ENCODE measurements at regions not wholly inside any gene's neighbourhood (a gene's known extent, or its start where the extent isn't known, plus 50 kb on each side); places are given as distances from the start of the nearest gene placed in this dataset.
"Not testable (repeated sequence)": the region's sequence is repeated elsewhere in the genome, so short reads cannot be mapped to it uniquely, and the experiment has no call there.

DNA sequence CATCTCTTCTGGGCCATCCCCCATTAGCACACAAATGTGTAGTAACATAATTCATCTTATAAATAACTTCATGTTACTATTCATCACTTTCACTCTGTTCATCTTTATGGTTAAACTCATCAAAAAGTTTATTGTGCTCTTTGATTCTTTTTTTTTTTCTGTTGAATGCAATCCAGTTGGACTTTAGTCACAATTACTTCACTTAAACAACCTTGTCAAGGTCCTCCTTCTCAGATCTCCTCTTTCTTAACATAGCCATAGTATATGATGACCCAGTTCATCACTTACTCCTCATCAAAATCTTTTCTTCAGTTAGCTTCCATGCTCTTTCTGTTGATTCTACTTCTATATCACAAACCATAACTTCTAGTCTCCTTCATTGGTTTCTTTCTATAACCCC is 80.2 kb upstream of the ZC3H15 start:
- H3K27me3 Mint-ChIP-seq (ENCODE audit: low read depth): no peaks in the 10 kb centered on the region
- DNase-seq (no peak), ATAC-seq (no peak)
- peaks cover 15% of the 10 kb centered on the region for H3K36me3 Mint-ChIP-seq (ENCODE audit: insufficient read depth)
- H3K4me3 Mint-ChIP-seq: no peak overlapping the region
- H3K9me3 Mint-ChIP-seq: peaks cover 21% of the 10 kb centered on the region
- H3K4me1 Mint-ChIP-seq (ENCODE audit: low read depth): no peaks in the 10 kb centered on the region

DNA sequence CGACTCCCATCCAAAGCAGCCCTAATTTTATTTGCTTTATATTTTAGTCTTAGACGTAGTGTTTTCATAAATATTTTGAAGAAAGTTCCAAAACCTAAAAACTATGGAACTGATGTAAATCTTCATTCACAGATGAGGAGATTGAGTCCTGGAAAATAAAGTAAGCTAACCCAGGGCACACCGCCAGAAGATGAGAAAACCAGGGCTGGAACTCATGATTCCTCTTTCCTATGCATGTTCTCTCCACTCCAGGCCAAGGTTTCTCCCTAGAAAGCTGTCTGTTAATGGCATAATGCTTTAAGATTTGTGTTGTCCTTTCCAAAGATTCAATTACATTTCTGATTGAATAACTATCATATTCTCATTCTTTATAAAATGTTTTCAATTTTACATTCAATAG is 78.4 kb upstream of the ZC3H15 start:
- Mint-ChIP-seq H3K4me3 (no peak overlapping the region), H3K9me3 (peaks cover 21% of the 10 kb centered on the region), H3K4me1 (ENCODE audit: low read depth) (no peaks in the 10 kb centered on the region), H3K36me3 (ENCODE audit: insufficient read depth) (peaks cover 18% of the 10 kb centered on the region), H3K27me3 (ENCODE audit: low read depth) (no peaks in the 10 kb centered on the region)
- no peak for ATAC-seq
- no peak for DNase-seq

GRCh38 chr2:186410802-186411201 is 75.3 kb upstream of the ZC3H15 start:
- H3K4me3 Mint-ChIP-seq: no peak overlapping the region
- H3K9me3 Mint-ChIP-seq: peaks cover 7% of the 10 kb centered on the region
- DNase-seq (no peak), ATAC-seq (no peak)
- H3K4me1 Mint-ChIP-seq (ENCODE audit: low read depth): no peaks in the 10 kb centered on the region
- no peaks in the 10 kb centered on the region for H3K27me3 Mint-ChIP-seq (ENCODE audit: low read depth)
- H3K36me3 Mint-ChIP-seq (ENCODE audit: insufficient read depth): peaks cover 22% of the 10 kb centered on the region

GRCh38 chr2:186422226-186422625 is 63.8 kb upstream of the ZC3H15 start:
- H3K36me3 Mint-ChIP-seq (ENCODE audit: insufficient read depth): peaks cover 13% of the 10 kb centered on the region

DNA sequence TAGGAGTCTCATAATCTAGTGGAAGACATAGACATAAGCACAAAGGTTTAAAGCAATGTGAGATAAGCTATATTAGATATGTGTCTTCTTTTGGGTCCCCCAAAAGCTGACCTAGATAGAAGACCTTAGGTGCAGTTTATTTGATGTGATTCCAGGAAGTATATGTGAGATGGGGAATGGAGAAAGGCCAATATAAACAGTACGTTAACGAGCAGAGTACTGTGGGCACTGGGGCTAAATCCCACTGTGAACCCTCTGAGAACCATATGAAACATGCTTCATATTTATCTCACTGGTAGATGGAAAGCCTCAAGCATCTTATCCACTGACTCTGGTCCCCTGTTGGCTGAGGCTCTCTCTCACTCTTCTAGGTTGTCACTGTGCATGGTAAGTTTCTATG is 62.6 kb upstream of the ZC3H15 start:
- DNase-seq (no peak), ATAC-seq (no peak)
- H3K27me3 Mint-ChIP-seq (ENCODE audit: low read depth): no peaks in the 10 kb centered on the region
- no peaks in the 10 kb centered on the region for H3K9me3 Mint-ChIP-seq
- no peak overlapping the region for H3K4me3 Mint-ChIP-seq
- peaks cover 4% of the 10 kb centered on the region for H3K36me3 Mint-ChIP-seq (ENCODE audit: insufficient read depth)
- H3K4me1 Mint-ChIP-seq (ENCODE audit: low read depth): peaks cover 9% of the 10 kb centered on the region

More at GRCh38 chr2:186422226-186422625, 63.8 kb upstream of the ZC3H15 start:
- Mint-ChIP-seq H3K27me3 (ENCODE audit: low read depth) (no peaks in the 10 kb centered on the region), H3K4me3 (no peak overlapping the region), H3K4me1 (ENCODE audit: low read depth) (peaks cover 9% of the 10 kb centered on the region), H3K9me3 (no peaks in the 10 kb centered on the region)
- ATAC-seq: no peak
- no peak for DNase-seq

- H3K36me3 Mint-ChIP-seq (ENCODE audit: insufficient read depth): peaks cover 1% of the 10 kb centered on the region
- no peak overlapping the region for H3K4me3 Mint-ChIP-seq
- peaks cover 9% of the 10 kb centered on the region for H3K4me1 Mint-ChIP-seq (ENCODE audit: low read depth)
These were observed 61.8 kb upstream of the ZC3H15 start for GRCh38 chr2:186424265-186424664.

GRCh38 chr2:186425576-186425975 is 60.5 kb upstream of the ZC3H15 start:
- ATAC-seq: no peak
- H3K4me3 Mint-ChIP-seq: no peak overlapping the region

More at GRCh38 chr2:186424265-186424664, 61.8 kb upstream of the ZC3H15 start:
- Mint-ChIP-seq H3K27me3 (ENCODE audit: low read depth) (no peaks in the 10 kb centered on the region), H3K9me3 (no peaks in the 10 kb centered on the region)
- DNase-seq (no peak), ATAC-seq (no peak)

GRCh38 chr2:186426153-186427016 is 59.7 kb upstream of the ZC3H15 start:
- peaks cover 9% of the 10 kb centered on the region for H3K4me1 Mint-ChIP-seq (ENCODE audit: low read depth)
- no peak for DNase-seq
- no peaks in the 10 kb centered on the region for H3K36me3 Mint-ChIP-seq (ENCODE audit: insufficient read depth)
- no peak overlapping the region for H3K4me3 Mint-ChIP-seq
- no peaks in the 10 kb centered on the region for H3K27me3 Mint-ChIP-seq (ENCODE audit: low read depth)
- peak in 1 of 2 donors; percentile 46 for ATAC-seq
- no peaks in the 10 kb centered on the region for H3K9me3 Mint-ChIP-seq

More at GRCh38 chr2:186425576-186425975, 60.5 kb upstream of the ZC3H15 start:
- no peak for DNase-seq
- Mint-ChIP-seq H3K27me3 (ENCODE audit: low read depth) (no peaks in the 10 kb centered on the region), H3K4me1 (ENCODE audit: low read depth) (peaks cover 9% of the 10 kb centered on the region), H3K9me3 (no peaks in the 10 kb centered on the region), H3K36me3 (ENCODE audit: insufficient read depth) (no peaks in the 10 kb centered on the region)

DNA sequence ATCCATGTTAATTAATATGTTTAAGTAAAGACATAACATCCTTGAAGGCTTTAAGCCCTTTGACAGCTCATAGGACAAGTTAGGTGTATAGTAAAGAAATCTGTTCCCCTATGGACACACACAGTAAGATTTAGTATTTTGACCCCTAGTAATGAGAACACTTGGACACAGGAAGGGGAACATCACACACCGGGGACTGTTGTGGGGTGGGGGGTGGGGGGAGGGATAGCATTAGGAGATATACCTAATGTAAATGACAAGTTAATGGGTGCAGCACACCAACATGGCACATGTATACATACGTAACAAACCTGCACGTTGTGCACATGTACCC is 59.1 kb upstream of the ZC3H15 start:
- not testable (repeated sequence) for H3K27me3 Mint-ChIP-seq (ENCODE audit: low read depth); H3K4me3 Mint-ChIP-seq; DNase-seq; H3K9me3 Mint-ChIP-seq; ATAC-seq; H3K36me3 Mint-ChIP-seq (ENCODE audit: insufficient read depth); H3K4me1 Mint-ChIP-seq (ENCODE audit: low read depth)

DNA sequence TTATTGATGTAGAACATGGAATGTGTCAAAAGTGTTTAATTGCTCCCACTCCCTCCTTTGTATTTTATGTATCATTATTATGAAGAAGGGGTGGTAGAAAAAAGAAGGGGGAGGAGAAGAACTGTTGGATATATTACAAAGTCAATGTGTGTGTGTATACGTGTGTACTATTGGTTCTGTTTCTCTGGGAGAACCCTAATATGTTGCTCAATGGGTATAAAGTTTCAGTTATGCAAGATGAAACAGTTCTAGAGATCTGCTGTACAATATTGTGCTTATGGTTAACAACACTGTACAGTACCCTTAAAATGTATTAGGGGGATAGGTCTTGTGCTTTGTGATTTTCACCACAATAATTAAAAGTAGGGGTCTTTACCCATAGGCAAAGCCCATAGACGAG is 58.1 kb upstream of the ZC3H15 start:
- H3K4me1 Mint-ChIP-seq (ENCODE audit: low read depth): peaks cover 9% of the 10 kb centered on the region
- ATAC-seq (no peak), DNase-seq (no peak)
- peaks cover 5% of the 10 kb centered on the region for H3K36me3 Mint-ChIP-seq (ENCODE audit: insufficient read depth)
- no peaks in the 10 kb centered on the region for H3K27me3 Mint-ChIP-seq (ENCODE audit: low read depth)
- no peak overlapping the region for H3K4me3 Mint-ChIP-seq
- no peaks in the 10 kb centered on the region for H3K9me3 Mint-ChIP-seq

- DNase-seq (no peak), ATAC-seq (no peak)
- H3K4me1 Mint-ChIP-seq (ENCODE audit: low read depth): peaks cover 9% of the 10 kb centered on the region
These were observed 57.0 kb upstream of the ZC3H15 start for GRCh38 chr2:186429104-186429503.

DNA sequence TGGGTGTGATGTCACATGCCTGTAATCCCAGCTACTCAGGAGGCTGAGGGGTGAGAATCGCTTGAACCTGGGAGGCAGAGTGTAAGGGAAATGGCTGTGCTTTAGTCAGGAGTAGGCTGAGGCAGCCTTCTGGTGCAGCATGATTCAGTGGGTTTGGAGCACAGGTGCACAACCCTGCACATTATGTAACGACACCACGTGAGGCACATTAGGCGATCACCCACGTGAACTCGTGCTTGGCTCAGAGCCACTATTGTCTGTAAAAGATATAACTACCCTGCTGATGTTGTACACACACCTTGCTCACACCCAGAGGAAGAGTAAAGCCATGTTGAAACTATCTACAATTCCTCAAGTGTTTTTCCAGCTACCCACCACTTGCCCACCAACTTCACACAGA is 54.8 kb upstream of the ZC3H15 start:
- H3K36me3 Mint-ChIP-seq (ENCODE audit: insufficient read depth): peaks cover 13% of the 10 kb centered on the region
- H3K4me3 Mint-ChIP-seq: no peak overlapping the region
- no peak for DNase-seq
- peaks cover 7% of the 10 kb centered on the region for H3K4me1 Mint-ChIP-seq (ENCODE audit: low read depth)
- ATAC-seq: no peak
- H3K9me3 Mint-ChIP-seq: no peaks in the 10 kb centered on the region
- no peaks in the 10 kb centered on the region for H3K27me3 Mint-ChIP-seq (ENCODE audit: low read depth)

More at GRCh38 chr2:186429104-186429503, 57.0 kb upstream of the ZC3H15 start:
- H3K36me3 Mint-ChIP-seq (ENCODE audit: insufficient read depth): peaks cover 6% of the 10 kb centered on the region
- no peak overlapping the region for H3K4me3 Mint-ChIP-seq
- H3K27me3 Mint-ChIP-seq (ENCODE audit: low read depth): no peaks in the 10 kb centered on the region
- H3K9me3 Mint-ChIP-seq: no peaks in the 10 kb centered on the region

- H3K27me3 Mint-ChIP-seq (ENCODE audit: low read depth): no peaks in the 10 kb centered on the region
- DNase-seq (no peak), ATAC-seq (no peak)
- no peaks in the 10 kb centered on the region for H3K4me1 Mint-ChIP-seq (ENCODE audit: low read depth)
- H3K4me3 Mint-ChIP-seq: no peak overlapping the region
- peaks cover 27% of the 10 kb centered on the region for H3K36me3 Mint-ChIP-seq (ENCODE audit: insufficient read depth)
- H3K9me3 Mint-ChIP-seq: no peaks in the 10 kb centered on the region
These were observed 53.0 kb upstream of the ZC3H15 start for GRCh38 chr2:186433040-186433439.

DNA sequence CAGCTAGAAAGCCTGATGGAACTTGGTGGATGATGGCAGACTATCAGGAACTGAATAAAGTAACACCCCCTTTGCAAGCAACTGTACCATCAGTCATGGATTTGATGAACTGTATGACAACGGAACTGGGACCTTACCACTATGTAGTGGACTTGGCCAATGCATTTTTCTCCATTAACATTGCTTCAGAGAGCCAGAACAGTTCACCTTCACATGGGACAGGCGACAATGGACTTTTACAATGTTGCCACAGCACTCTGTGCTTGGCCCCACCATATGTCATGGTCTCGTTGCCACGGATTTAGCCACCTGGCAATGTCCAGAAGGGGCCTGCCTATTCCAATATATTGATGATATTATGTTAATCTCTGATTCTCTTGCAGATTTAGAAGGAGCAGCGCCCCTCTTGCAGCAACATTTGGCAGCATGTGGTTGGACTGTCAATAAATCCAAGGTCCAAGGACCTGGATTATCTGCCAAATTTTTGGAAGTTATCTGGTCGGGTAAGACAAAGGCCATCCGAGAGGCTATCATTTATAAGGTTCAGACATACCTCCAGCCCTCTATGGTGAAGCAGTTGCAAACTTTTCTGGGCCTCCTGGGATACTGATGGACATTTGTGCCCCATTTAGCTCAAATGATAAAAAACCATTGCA is 52.2 kb upstream of the ZC3H15 start:
- no peak for DNase-seq
- no peaks in the 10 kb centered on the region for H3K27me3 Mint-ChIP-seq (ENCODE audit: low read depth)
- H3K4me1 Mint-ChIP-seq (ENCODE audit: low read depth): no peaks in the 10 kb centered on the region
- no peak overlapping the region for H3K4me3 Mint-ChIP-seq
- no peak for ATAC-seq
- peaks cover 5% of the 10 kb centered on the region for H3K9me3 Mint-ChIP-seq
- peaks cover 34% of the 10 kb centered on the region for H3K36me3 Mint-ChIP-seq (ENCODE audit: insufficient read depth)
